Activated CD8-positive, alpha-beta memory T cell treated with anti-CD3 and anti-CD28 coated beads, Interleukin-2, amount 50 U/mL, for 48 hours (primary cell): ENCODE measurements at regions not wholly inside any gene's neighbourhood (a gene's known extent, or its start where the extent isn't known, plus 50 kb on each side); places are given as distances from the start of the nearest gene placed in this dataset.
A peak's percentile ranks its signal among the peaks of the same experiment; 100 is the strongest.
"Not testable (repeated sequence)": the region's sequence is repeated elsewhere in the genome, so short reads cannot be mapped to it uniquely, and the experiment has no call there.

ENCODE experiments used
- DNase-seq: peaks from one replicate; pipeline ENCODE4 v3.0.0-alpha.2; 2020

- no peak for DNase-seq
These were observed 50.2 kb upstream of the DACT2 start for GRCh38 chr6:168369786-168370185.

- peak; percentile 91 for DNase-seq
These were observed 50.9 kb upstream of the DACT2 start for GRCh38 chr6:168370310-168370991.

- DNase-seq, result no peak
These were observed 51.6 kb upstream of the DACT2 start for GRCh38 chr6:168371185-168371584.

GRCh38 chr6:168371618-168371980, 52.0 kb upstream of the DACT2 start:
- DNase-seq, result no peak

GRCh38 chr6:168371981-168372711, 52.6 kb upstream of the DACT2 start:
- DNase-seq, result no peak

GRCh38 chr6:168372889-168373288, 53.3 kb upstream of the DACT2 start:
- no peak for DNase-seq

GRCh38 chr6:168373389-168373788, 53.8 kb upstream of the DACT2 start:
- DNase-seq, result no peak

- DNase-seq, result no peak
These were observed 54.5 kb upstream of the DACT2 start for GRCh38 chr6:168374051-168374502.

- no peak for DNase-seq
These were observed 55.0 kb upstream of the DACT2 start for GRCh38 chr6:168374541-168375071.

GRCh38 chr6:168376120-168376519, 56.5 kb upstream of the DACT2 start:
- no peak for DNase-seq

- no peak for DNase-seq
These were observed 57.4 kb upstream of the DACT2 start for GRCh38 chr6:168376811-168377483.

GRCh38 chr6:168377484-168377855, 57.9 kb upstream of the DACT2 start:
- no peak for DNase-seq

- no peak for DNase-seq
These were observed 58.6 kb upstream of the DACT2 start for GRCh38 chr6:168377856-168378832.

- not testable (repeated sequence) for DNase-seq
These were observed 60.0 kb upstream of the DACT2 start for GRCh38 chr6:168379579-168379978.

- DNase-seq, result not testable (repeated sequence)
These were observed 60.6 kb upstream of the SMOC2 start for GRCh38 chr6:168380166-168380955.

- DNase-seq, result no peak
These were observed 59.9 kb upstream of the SMOC2 start for GRCh38 chr6:168380956-168381605.

GRCh38 chr6:168381726-168382458, 59.1 kb upstream of the SMOC2 start:
- no peak for DNase-seq

- DNase-seq, result no peak
These were observed 57.7 kb upstream of the SMOC2 start for GRCh38 chr6:168383062-168383854.
